RWPE2 (cell line): ENCODE measurements at regions not wholly inside any gene's neighbourhood (a gene's known extent, or its start where the extent isn't known, plus 50 kb on each side); places are given as distances from the start of the nearest gene placed in this dataset.

Source experiments
- ATAC-seq: fragments of 200-7000 bp; cut with Tn5 transposase; 3 replicates; pipeline ENCODE4 v1.9.1; 2021; ENCODE audit warnings: low read depth
- DNase-seq: peaks from one replicate; pipeline ENCODE4 v3.0.0-alpha.2; 2020; ENCODE audit warnings: low spot score
- H3K27ac ChIP-seq: fragments of 450-650 bp; 2 replicates; pipeline ENCODE4 v1.5.1; 2017; ENCODE audit warnings: mild to moderate bottlenecking; ENCODE audit not compliant: poor library complexity, severe bottlenecking
- H3K27me3 ChIP-seq: fragments of 250-450 bp; sonication (Bioruptor Pico); 2 replicates; pipeline ENCODE4 v1.5.1; 2021; ENCODE audit warnings: mild to moderate bottlenecking, moderate library complexity; ENCODE audit not compliant: insufficient read depth, poor library complexity, severe bottlenecking
- H3K36me3 ChIP-seq: fragments of 250-450 bp; sonication (Bioruptor Pico); 2 replicates; pipeline ENCODE4 v1.5.1; 2020; ENCODE audit warnings: low read depth, mild to moderate bottlenecking, moderate library complexity
- H3K4me1 ChIP-seq: fragments of 250-450 bp; sonication (Bioruptor Pico); 2 replicates; pipeline ENCODE4 v1.5.1; 2021; ENCODE audit warnings: mild to moderate bottlenecking, moderate library complexity; ENCODE audit not compliant: insufficient read depth, poor library complexity, severe bottlenecking
- H3K4me3 ChIP-seq: fragments of 250-450 bp; sonication (Bioruptor Pico); 2 replicates; pipeline ENCODE4 v1.5.1; 2021; ENCODE audit warnings: mild to moderate bottlenecking, moderate library complexity; ENCODE audit not compliant: severe bottlenecking
- H3K9me3 ChIP-seq: fragments of 250-450 bp; sonication (Bioruptor Pico); 2 replicates; pipeline ENCODE4 v1.5.1; 2021; ENCODE audit warnings: mild to moderate bottlenecking, moderate library complexity; ENCODE audit not compliant: severe bottlenecking
- TF ChIP-seq, protein P1 (sequence below): fragments of 450-650 bp; IDR thresholded peaks from one replicate; pipeline ENCODE4 v1.5.1; 2017; ENCODE audit warnings: mild to moderate bottlenecking, moderate library complexity; ENCODE audit not compliant: poor library complexity, severe bottlenecking

GRCh38 chr2:449246-450067, 161.6 kb upstream of the ALKAL2 start:
- DNase-seq = no peak
- no peak for ATAC-seq
- no peak overlapping the region for H3K27ac ChIP-seq
- H3K4me3 ChIP-seq = no peak overlapping the region
- no peaks in the 10 kb centered on the region for H3K9me3 ChIP-seq
- H3K27me3 ChIP-seq = no peaks in the 10 kb centered on the region
- H3K36me3 ChIP-seq = no peaks in the 10 kb centered on the region
- TF ChIP-seq, protein P1, sequence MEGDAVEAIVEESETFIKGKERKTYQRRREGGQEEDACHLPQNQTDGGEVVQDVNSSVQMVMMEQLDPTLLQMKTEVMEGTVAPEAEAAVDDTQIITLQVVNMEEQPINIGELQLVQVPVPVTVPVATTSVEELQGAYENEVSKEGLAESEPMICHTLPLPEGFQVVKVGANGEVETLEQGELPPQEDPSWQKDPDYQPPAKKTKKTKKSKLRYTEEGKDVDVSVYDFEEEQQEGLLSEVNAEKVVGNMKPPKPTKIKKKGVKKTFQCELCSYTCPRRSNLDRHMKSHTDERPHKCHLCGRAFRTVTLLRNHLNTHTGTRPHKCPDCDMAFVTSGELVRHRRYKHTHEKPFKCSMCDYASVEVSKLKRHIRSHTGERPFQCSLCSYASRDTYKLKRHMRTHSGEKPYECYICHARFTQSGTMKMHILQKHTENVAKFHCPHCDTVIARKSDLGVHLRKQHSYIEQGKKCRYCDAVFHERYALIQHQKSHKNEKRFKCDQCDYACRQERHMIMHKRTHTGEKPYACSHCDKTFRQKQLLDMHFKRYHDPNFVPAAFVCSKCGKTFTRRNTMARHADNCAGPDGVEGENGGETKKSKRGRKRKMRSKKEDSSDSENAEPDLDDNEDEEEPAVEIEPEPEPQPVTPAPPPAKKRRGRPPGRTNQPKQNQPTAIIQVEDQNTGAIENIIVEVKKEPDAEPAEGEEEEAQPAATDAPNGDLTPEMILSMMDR = no peak
- no peaks in the 10 kb centered on the region for H3K4me1 ChIP-seq

GRCh38 chr2:447902-448665, 160.2 kb upstream of the ALKAL2 start:
- Histone ChIP-seq H3K27ac (no peak overlapping the region), H3K9me3 (no peaks in the 10 kb centered on the region), H3K4me1 (no peaks in the 10 kb centered on the region), H3K4me3 (no peak overlapping the region), H3K36me3 (no peaks in the 10 kb centered on the region), H3K27me3 (no peaks in the 10 kb centered on the region)
- TF ChIP-seq, protein P1 = no peak
- no peak for ATAC-seq
- DNase-seq = no peak

- Histone ChIP-seq H3K27me3 (no peaks in the 10 kb centered on the region), H3K4me1 (no peaks in the 10 kb centered on the region), H3K9me3 (no peaks in the 10 kb centered on the region), H3K36me3 (no peaks in the 10 kb centered on the region), H3K27ac (no peak overlapping the region), H3K4me3 (no peak overlapping the region)
- ATAC-seq (no peak), DNase-seq (no peak)
- TF ChIP-seq, protein P1 = no peak
These were observed 159.2 kb upstream of the ALKAL2 start for GRCh38 chr2:446963-447530.

GRCh38 chr2:446303-446874, 158.5 kb upstream of the ALKAL2 start:
- no peak for DNase-seq
- Histone ChIP-seq H3K9me3 (no peaks in the 10 kb centered on the region), H3K27me3 (no peaks in the 10 kb centered on the region), H3K27ac (no peak overlapping the region), H3K4me3 (no peak overlapping the region), H3K4me1 (no peaks in the 10 kb centered on the region), H3K36me3 (no peaks in the 10 kb centered on the region)
- no peak for ATAC-seq
- TF ChIP-seq, protein P1 = no peak
